LoVo (cell line): ENCODE measurements at regions not wholly inside any gene's neighbourhood (a gene's known extent, or its start where the extent isn't known, plus 50 kb on each side); places are given as distances from the start of the nearest gene placed in this dataset.

Experiments used
- DNase-seq: peaks from one replicate; pipeline ENCODE4 v3.0.0-alpha.2; 2016; ENCODE audit warnings: low spot score

- DNase-seq = no peak
These were observed 411.2 kb downstream of the SHQ1 start for GRCh38 chr3:72436863-72437592.

GRCh38 chr3:72434296-72434695 is 413.9 kb downstream of the SHQ1 start:
- no peak for DNase-seq

- no peak for DNase-seq
These were observed 416.0 kb downstream of the SHQ1 start for GRCh38 chr3:72432246-72432645.

GRCh38 chr3:72429589-72430353 is 418.5 kb downstream of the SHQ1 start:
- DNase-seq = no peak

- no peak for DNase-seq
These were observed 419.4 kb downstream of the SHQ1 start for GRCh38 chr3:72428803-72429202.

GRCh38 chr3:72427624-72428023 is 420.6 kb downstream of the SHQ1 start:
- DNase-seq = no peak

- no peak for DNase-seq
These were observed 421.4 kb downstream of the SHQ1 start for GRCh38 chr3:72426618-72427397.

- DNase-seq = no peak
These were observed 424.6 kb downstream of the SHQ1 start for GRCh38 chr3:72423643-72424042.

GRCh38 chr3:72421786-72422185 is 426.5 kb downstream of the SHQ1 start:
- DNase-seq = no peak

- DNase-seq = no peak
These were observed 427.1 kb downstream of the SHQ1 start for GRCh38 chr3:72421126-72421525.

- no peak for DNase-seq
These were observed 429.4 kb downstream of the SHQ1 start for GRCh38 chr3:72418856-72419255.

GRCh38 chr3:72418244-72418643 is 430.0 kb downstream of the SHQ1 start:
- no peak for DNase-seq

- DNase-seq = no peak
These were observed 433.7 kb downstream of the SHQ1 start for GRCh38 chr3:72414481-72415016.

GRCh38 chr3:72413228-72413627 is 435.0 kb downstream of the SHQ1 start:
- DNase-seq = no peak

- no peak for DNase-seq
These were observed 435.8 kb downstream of the SHQ1 start for GRCh38 chr3:72412340-72412956.

- DNase-seq = no peak
These were observed 436.4 kb downstream of the SHQ1 start for GRCh38 chr3:72411843-72412242.

GRCh38 chr3:72411126-72411525 is 437.1 kb downstream of the SHQ1 start:
- no peak for DNase-seq

GRCh38 chr3:72408983-72409779 is 439.1 kb downstream of the SHQ1 start:
- DNase-seq = no peak

- DNase-seq = no peak
These were observed 440.5 kb downstream of the SHQ1 start for GRCh38 chr3:72407766-72408165.

- no peak for DNase-seq
These were observed 442.2 kb downstream of the SHQ1 start for GRCh38 chr3:72405943-72406566.
